H9 (cell line): ENCODE measurements at regions not wholly inside any gene's neighbourhood (a gene's known extent, or its start where the extent isn't known, plus 50 kb on each side); places are given as distances from the start of the nearest gene placed in this dataset.

ENCODE experiments used
- DNase-seq: peaks from one replicate; pipeline ENCODE4 v3.0.0-alpha.2; 2017
- H2AFZ ChIP-seq: one replicate; pipeline ENCODE4 v1.6.1; 2013; ENCODE audit warnings: mild to moderate bottlenecking, low read length, control low read depth, moderate library complexity
- H2AK5ac ChIP-seq: 2 replicates; pipeline ENCODE4 v1.6.1; 2013; ENCODE audit warnings: low read length, control low read depth, mixed read lengths; ENCODE audit not compliant: insufficient read length
- H2BK120ac ChIP-seq: one replicate; pipeline ENCODE4 v1.6.1; 2013; ENCODE audit warnings: low read depth, mild to moderate bottlenecking, low read length, control low read depth, inconsistent platforms; ENCODE audit not compliant: poor library complexity, severe bottlenecking
- H2BK12ac ChIP-seq: 2 replicates; pipeline ENCODE4 v1.6.1; 2013; ENCODE audit warnings: low read length, control low read depth, mixed read lengths, low read depth; ENCODE audit not compliant: insufficient read length
- H2BK15ac ChIP-seq: 2 replicates; pipeline ENCODE4 v1.6.1; 2013; ENCODE audit warnings: low read depth, low read length, control low read depth
- H2BK20ac ChIP-seq: one replicate; pipeline ENCODE4 v1.6.1; 2013; ENCODE audit warnings: low read depth, mild to moderate bottlenecking, low read length, control low read depth, inconsistent platforms; ENCODE audit not compliant: poor library complexity, severe bottlenecking
- H2BK5ac ChIP-seq: 2 replicates; pipeline ENCODE4 v1.6.1; 2013; ENCODE audit warnings: low read length, control low read depth, mixed read lengths; ENCODE audit not compliant: insufficient read length
- H3K14ac ChIP-seq: 2 replicates; pipeline ENCODE4 v1.6.1; 2013; ENCODE audit warnings: low read length, control low read depth; ENCODE audit not compliant: insufficient read depth
- H3K18ac ChIP-seq: 2 replicates; pipeline ENCODE4 v1.6.1; 2013; ENCODE audit warnings: low read depth, mild to moderate bottlenecking, mixed read lengths, low read length, control low read depth; ENCODE audit not compliant: insufficient read length
- H3K23ac ChIP-seq: 2 replicates; pipeline ENCODE4 v1.6.1; 2013; ENCODE audit warnings: low read length, control low read depth, mixed read lengths, low read depth; ENCODE audit not compliant: insufficient read length
- H3K23me2 ChIP-seq: 2 replicates; pipeline ENCODE4 v1.6.1; 2013; ENCODE audit warnings: low read depth, mild to moderate bottlenecking, mixed read lengths, low read length, control low read depth; ENCODE audit not compliant: insufficient read length, poor library complexity, severe bottlenecking
- H3K27ac ChIP-seq: 2 replicates; pipeline ENCODE4 v1.5.1; 2013; ENCODE audit warnings: low read length, control low read depth, mixed read lengths, low read depth; ENCODE audit not compliant: insufficient read length
- H3K27me3 ChIP-seq: 2 replicates; pipeline ENCODE4 v1.6.1; 2013; ENCODE audit warnings: low read length, control low read depth, inconsistent platforms; ENCODE audit not compliant: insufficient read depth
- H3K4ac ChIP-seq: 2 replicates; pipeline ENCODE4 v1.6.1; 2013; ENCODE audit warnings: low read depth, mild to moderate bottlenecking, control low read depth, inconsistent platforms, low read length, moderate library complexity
- H3K4me1 ChIP-seq: 2 replicates; pipeline ENCODE4 v1.6.1; 2013; ENCODE audit warnings: low read length, control low read depth, inconsistent platforms; ENCODE audit not compliant: insufficient read depth
- H3K4me2 ChIP-seq: 2 replicates; pipeline ENCODE4 v1.6.1; 2013; ENCODE audit warnings: low read length, control low read depth, mixed read lengths; ENCODE audit not compliant: insufficient read length, insufficient read depth
- H3K56ac ChIP-seq: 2 replicates; pipeline ENCODE4 v1.6.1; 2013; ENCODE audit warnings: low read depth, mild to moderate bottlenecking, mixed read lengths, low read length, control low read depth; ENCODE audit not compliant: insufficient read length
- H3K79me1 ChIP-seq: 2 replicates; pipeline ENCODE4 v1.6.1; 2013; ENCODE audit warnings: low read depth, mild to moderate bottlenecking, moderate library complexity, low read length, control low read depth, inconsistent platforms; ENCODE audit not compliant: insufficient read depth, poor library complexity, severe bottlenecking
- H3K79me2 ChIP-seq: 2 replicates; pipeline ENCODE4 v1.6.1; 2013; ENCODE audit warnings: low read length, control low read depth, inconsistent platforms; ENCODE audit not compliant: insufficient read depth
- H3K9ac ChIP-seq: 2 replicates; pipeline ENCODE4 v1.6.1; 2013; ENCODE audit warnings: low read length, control low read depth, mixed read lengths; ENCODE audit not compliant: insufficient read length; ENCODE audit errors: extremely low read depth
- H3K9me3 ChIP-seq: one replicate; pipeline ENCODE4 v1.6.1; 2013; ENCODE audit warnings: low read depth, low read length, inconsistent platforms; ENCODE audit not compliant: control insufficient read depth
- H3T11ph ChIP-seq: one replicate; pipeline ENCODE4 v1.6.1; 2013; ENCODE audit warnings: mild to moderate bottlenecking, low read length, control low read depth, inconsistent platforms
- H4K20me1 ChIP-seq: one replicate; pipeline ENCODE4 v1.6.1; 2013; ENCODE audit not compliant: control insufficient read depth, insufficient read length, insufficient read depth
- H4K5ac ChIP-seq: 2 replicates; pipeline ENCODE4 v1.6.1; 2013; ENCODE audit warnings: low read depth, mild to moderate bottlenecking, mixed read lengths, low read length, control low read depth; ENCODE audit not compliant: insufficient read length
- H4K8ac ChIP-seq: replicated peaks from 2 replicates; pipeline ENCODE4 v1.6.1; 2013; ENCODE audit warnings: low read length, control low read depth, mixed read lengths, low read depth; ENCODE audit not compliant: insufficient read length
- H4K91ac ChIP-seq: 2 replicates; pipeline ENCODE4 v1.6.1; 2013; ENCODE audit warnings: low read depth, mild to moderate bottlenecking, moderate library complexity, mixed read lengths, low read length, control low read depth; ENCODE audit not compliant: insufficient read length
- H3K27ac Mint-ChIP-seq, 3 experiments: 2 replicates in 2 of 3; 3 replicates in 1 of 3; pipeline ENCODE4 v1.8.0; 2020 to 2021; ENCODE audit warnings: mixed read lengths in 3 of 3, mild to moderate bottlenecking in 1 of 3, moderate library complexity in 1 of 3
- H3K27me3 Mint-ChIP-seq: 2 replicates; pipeline ENCODE4 v1.8.0; 2021; ENCODE audit warnings: low read depth, mild to moderate bottlenecking, moderate library complexity, mixed read lengths
- H3K36me3 Mint-ChIP-seq, 3 experiments: 2 replicates in 2 of 3; 3 replicates in 1 of 3; pipeline ENCODE4 v1.8.0; 2020 to 2021; ENCODE audit warnings: low read depth in 3 of 3, mixed read lengths in 3 of 3; ENCODE audit not compliant: insufficient read depth in 1 of 3
- H3K4me1 Mint-ChIP-seq, 2 experiments: 2 replicates each; pipeline ENCODE4 v1.8.0; 2020; ENCODE audit warnings: mixed read lengths in 2 of 2
- H3K4me3 Mint-ChIP-seq, 2 experiments: 2 replicates in 1 of 2; 3 replicates in 1 of 2; pipeline ENCODE4 v1.8.0; 2020 to 2021; ENCODE audit warnings: mild to moderate bottlenecking in 2 of 2, mixed read lengths in 2 of 2, moderate library complexity in 1 of 2
- H3K9me3 Mint-ChIP-seq, 2 experiments: 2 replicates in 1 of 2; 3 replicates in 1 of 2; pipeline ENCODE4 v1.8.0; 2020; ENCODE audit warnings: mild to moderate bottlenecking in 2 of 2, mixed read lengths in 2 of 2, moderate library complexity in 1 of 2
- WGBS: extraction: QIAGEN DNeasy Blood & Tissue Kit; methylation state at CpG from one replicate; pipeline ENCODE4 v1.1.7; 2013; ENCODE audit warnings: missing lambda C conversion rate, low lambda C conversion rate, mixed read lengths; ENCODE audit not compliant: insufficient read length; ENCODE audit errors: extremely low coverage; 5-methylcytosine and 5-hydroxymethylcytosine counted together
- TF ChIP-seq, protein P1 (sequence below): fragments of 200-600 bp; sonication (generic); conservative IDR thresholded peaks from 3 replicates; pipeline ENCODE4 v1.8.0; 2021; ENCODE audit warnings: antibody characterized with exemption, mild to moderate bottlenecking

DNA sequence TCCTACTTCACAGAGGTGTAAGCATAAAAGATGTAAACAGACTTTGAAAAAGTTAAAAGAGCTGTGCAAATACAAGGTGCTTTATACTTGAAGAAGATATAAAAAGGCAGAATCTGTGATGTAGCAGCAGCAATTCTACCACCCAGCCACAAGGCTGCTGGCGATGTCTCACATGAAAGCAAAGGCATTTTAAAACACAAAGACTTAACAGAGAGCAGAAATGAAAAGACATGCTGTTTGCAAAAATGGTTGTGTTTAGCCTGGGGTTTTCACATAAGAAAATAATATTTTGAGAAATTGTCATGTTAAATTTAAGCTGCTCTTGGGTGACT, 85.5 kb upstream of the ZNF800 start:
- no peak overlapping the region for H2AK5ac ChIP-seq
- H3K27ac Mint-ChIP-seq, result no peak overlapping the region

More for the DNA sequence above, 85.5 kb upstream of the ZNF800 start:
- Mint-ChIP-seq H3K4me3 (no peak overlapping the region), H3K27me3 (peaks cover 23% of the 10 kb centered on the region), H3K36me3 (no peaks in the 10 kb centered on the region), H3K9me3 (no peaks in the 10 kb centered on the region; a peak in 1 of 5 replicates), H3K4me1 (peaks cover 14 to 30% of the 10 kb centered on the region in 2 experiments)
- H3K4ac ChIP-seq, result no peak overlapping the region
- H2BK12ac ChIP-seq, result no peak overlapping the region
- H3K79me1 ChIP-seq, result no peaks in the 10 kb centered on the region
- H3K14ac ChIP-seq, result no peak overlapping the region
- H2BK5ac ChIP-seq, result no peak overlapping the region
- no peaks in the 10 kb centered on the region for H4K20me1 ChIP-seq
- DNase-seq, result no peak
- H3K9me3 ChIP-seq, result no peaks in the 10 kb centered on the region
- H3K27me3 ChIP-seq, result no peaks in the 10 kb centered on the region
- H4K5ac ChIP-seq, result no peak overlapping the region
- no peak overlapping the region for H3K18ac ChIP-seq
- H2BK20ac ChIP-seq, result no peak overlapping the region
- no peak overlapping the region for H2AFZ ChIP-seq
- no peak overlapping the region for H4K8ac ChIP-seq
- H3K4me2 ChIP-seq, result no peak overlapping the region
- H3K9ac ChIP-seq, result no peak overlapping the region
- no peak overlapping the region for H2BK15ac ChIP-seq
- no peak overlapping the region for H4K91ac ChIP-seq
- no peak overlapping the region for H2BK120ac ChIP-seq
- H3K4me1 ChIP-seq, result no peaks in the 10 kb centered on the region; the same call in 1 of the 2 replicates
- H3T11ph ChIP-seq, result no peak overlapping the region
- no peaks in the 10 kb centered on the region for H3K23me2 ChIP-seq
- TF ChIP-seq, protein P1, sequence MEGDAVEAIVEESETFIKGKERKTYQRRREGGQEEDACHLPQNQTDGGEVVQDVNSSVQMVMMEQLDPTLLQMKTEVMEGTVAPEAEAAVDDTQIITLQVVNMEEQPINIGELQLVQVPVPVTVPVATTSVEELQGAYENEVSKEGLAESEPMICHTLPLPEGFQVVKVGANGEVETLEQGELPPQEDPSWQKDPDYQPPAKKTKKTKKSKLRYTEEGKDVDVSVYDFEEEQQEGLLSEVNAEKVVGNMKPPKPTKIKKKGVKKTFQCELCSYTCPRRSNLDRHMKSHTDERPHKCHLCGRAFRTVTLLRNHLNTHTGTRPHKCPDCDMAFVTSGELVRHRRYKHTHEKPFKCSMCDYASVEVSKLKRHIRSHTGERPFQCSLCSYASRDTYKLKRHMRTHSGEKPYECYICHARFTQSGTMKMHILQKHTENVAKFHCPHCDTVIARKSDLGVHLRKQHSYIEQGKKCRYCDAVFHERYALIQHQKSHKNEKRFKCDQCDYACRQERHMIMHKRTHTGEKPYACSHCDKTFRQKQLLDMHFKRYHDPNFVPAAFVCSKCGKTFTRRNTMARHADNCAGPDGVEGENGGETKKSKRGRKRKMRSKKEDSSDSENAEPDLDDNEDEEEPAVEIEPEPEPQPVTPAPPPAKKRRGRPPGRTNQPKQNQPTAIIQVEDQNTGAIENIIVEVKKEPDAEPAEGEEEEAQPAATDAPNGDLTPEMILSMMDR, result peak; percentile 44; the same call in 2 of the 3 replicates
- no peaks in the 10 kb centered on the region for H3K79me2 ChIP-seq
- H3K27ac ChIP-seq, result no peak overlapping the region
- no CpG with 5 or more reads among the region's 1 CpG for WGBS
- H3K56ac ChIP-seq, result no peak overlapping the region
- no peak overlapping the region for H3K23ac ChIP-seq
